SKM-1 treated with dmso at 0.1 percent for 144 hours (cell line): ENCODE measurements at regions not wholly inside any gene's neighbourhood (a gene's known extent, or its start where the extent isn't known, plus 50 kb on each side); places are given as distances from the start of the nearest gene placed in this dataset.

Experiments used
- DNase-seq: peaks from one replicate; lab custom pipeline; 2025; ENCODE audit not compliant: unreplicated experiment; lab: John Stamatoyannopoulos, UW

- no peak for DNase-seq
Observed at GRCh38 chr7:125675169-125675568, 745.5 kb upstream of the POT1 start.

DNA sequence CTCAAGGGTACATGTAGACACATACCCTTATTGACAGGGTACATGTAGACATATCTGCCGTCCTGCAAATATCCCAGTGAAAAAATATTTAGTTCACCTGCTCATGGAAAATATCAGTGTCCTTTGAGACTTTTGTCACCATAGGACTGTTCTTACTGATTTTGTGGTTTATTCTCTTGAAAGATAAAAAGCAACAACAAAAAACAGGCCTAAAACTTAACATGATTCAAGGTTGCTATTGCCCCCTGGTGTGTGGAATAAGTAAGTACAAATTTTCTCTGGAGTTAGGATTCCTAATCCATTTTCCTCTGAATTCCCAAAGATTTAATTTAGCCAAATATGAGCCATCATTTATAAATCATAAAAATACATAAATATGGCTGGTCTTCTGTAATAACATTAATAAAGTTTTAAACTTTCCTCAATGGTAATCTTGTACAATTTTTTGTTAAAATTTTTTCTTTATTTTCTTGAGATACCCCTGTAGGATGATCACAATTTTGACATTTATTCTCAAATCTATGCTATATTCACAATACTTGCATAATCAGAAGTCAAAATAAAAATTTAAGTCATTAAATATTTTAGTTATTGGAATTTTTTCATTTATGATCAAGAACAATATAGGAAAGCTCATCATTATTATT is 741.4 kb upstream of the POT1 start:
- DNase-seq = no peak

GRCh38 chr7:125668321-125668993 is 738.8 kb upstream of the POT1 start:
- no peak for DNase-seq

GRCh38 chr7:125664625-125665024 is 735.0 kb upstream of the POT1 start:
- no peak for DNase-seq

DNA sequence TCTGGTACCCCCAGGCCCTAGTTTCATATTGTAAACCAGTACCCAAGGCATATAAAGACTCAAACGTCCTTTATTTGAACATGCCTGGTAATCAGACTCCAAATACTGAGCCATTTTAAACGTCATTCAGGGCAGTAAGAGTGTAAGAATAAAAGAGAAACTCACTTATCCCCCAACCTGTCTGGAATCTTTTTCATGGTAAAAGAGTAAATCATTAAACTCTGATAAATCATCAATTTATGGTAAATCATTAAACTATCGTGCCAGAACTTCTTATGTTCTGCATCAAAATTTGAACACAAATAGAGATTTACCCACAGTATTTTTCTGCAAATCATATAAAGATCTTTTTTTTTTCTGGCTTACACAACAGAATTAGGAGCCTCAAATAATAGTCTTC is 734.3 kb upstream of the POT1 start:
- DNase-seq = no peak

DNA sequence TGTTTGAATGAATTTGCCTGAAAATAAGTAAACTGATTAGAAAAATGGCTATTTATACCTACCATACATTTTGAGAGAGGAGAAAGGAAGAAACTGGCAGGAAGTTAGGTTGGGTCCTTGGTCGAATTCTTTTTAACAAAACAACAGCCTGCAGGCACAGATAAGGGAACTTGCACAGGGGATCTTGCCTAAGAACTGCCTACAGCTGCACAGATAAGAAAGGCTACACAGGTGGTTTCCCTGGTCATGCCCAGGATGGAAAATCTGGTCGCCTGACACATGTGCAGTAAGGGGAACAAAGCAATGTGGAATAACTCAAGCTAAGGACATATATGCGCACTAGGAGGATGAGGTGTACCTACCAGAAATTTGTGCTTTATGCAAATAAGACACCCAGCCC is 732.1 kb upstream of the POT1 start:
- peak; percentile 63 for DNase-seq

DNA sequence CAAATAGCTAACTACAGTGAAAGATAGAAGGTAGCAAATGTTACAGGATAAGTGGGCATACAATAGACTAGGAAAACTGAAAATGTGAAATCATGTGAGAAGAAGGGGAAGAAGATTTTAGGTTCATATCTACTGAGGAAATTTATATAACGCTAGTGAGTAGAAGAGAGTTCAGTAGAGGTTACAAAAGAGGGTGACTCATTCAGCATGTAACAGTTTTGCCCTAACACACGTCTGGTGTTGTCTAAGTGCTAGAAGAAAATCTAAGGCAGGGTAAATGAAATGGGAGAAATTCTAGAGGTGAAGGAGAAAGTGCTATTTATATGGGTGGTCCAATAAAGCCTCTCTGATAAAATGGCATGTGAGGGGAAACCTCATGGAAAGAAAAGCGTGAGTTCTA is 731.4 kb upstream of the POT1 start:
- peak; percentile 37 for DNase-seq

GRCh38 chr7:125654076-125654475 is 724.5 kb upstream of the POT1 start:
- no peak for DNase-seq

DNA sequence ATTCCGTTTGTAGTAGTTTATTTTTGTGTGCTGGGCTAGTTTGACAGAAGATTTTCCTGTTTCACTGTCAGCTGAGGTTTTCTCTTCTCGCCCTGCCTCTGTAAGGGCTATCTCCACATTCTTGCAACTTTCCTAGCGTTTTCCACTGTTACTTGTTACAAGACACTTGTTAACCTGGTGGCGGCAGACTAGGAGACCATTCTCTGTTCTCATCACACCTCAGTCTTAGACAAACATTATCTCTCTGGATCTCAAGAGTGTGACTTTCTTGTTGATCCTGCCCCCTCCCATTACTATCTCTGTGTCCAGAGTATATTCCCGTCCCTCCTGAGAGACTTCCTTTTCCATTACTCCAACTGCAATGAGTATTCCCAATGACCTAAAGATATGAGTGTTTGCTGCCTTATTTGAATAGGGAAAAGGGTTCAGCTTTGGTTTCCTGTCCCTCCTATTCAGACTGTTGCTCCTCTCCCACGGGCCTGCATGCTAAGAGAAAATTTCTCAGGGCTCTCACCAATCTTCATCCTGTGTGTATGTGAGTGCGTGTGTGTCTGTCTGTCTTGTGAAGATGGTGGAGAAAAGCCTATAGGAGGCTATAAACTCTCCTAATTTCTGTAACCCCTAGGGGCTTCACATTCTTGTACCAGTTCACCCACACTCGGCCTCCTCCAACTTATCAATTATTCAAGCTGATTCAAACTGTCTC is 722.4 kb upstream of the POT1 start:
- DNase-seq = no peak

- DNase-seq = no peak
Observed at GRCh38 chr7:125648543-125648942, 718.9 kb upstream of the POT1 start.

GRCh38 chr7:125645770-125646169 is 716.1 kb upstream of the POT1 start:
- no peak for DNase-seq

- no peak for DNase-seq
Observed at GRCh38 chr7:125644109-125644508, 714.5 kb upstream of the POT1 start.

DNA sequence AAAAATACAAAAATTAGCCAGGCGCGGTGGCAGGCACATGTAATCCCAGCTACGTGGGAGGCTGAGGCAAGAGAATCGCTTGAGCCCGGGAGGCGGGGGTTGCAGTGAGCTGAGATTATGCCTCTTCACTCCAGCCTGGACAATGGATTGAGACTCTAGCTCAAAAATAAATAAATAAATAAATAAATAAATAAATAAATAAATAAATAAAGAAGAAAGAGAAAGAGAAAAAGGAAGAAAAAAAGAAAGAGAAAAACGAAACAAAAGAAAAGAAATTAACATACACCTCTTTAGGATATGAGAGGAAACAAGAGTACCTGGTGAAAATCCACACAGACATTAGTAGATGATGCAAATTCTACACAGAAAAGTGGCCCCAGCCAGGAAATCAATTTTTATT is 713.7 kb upstream of the POT1 start:
- DNase-seq = no peak

- no peak for DNase-seq
Observed at GRCh38 chr7:125641884-125642283, 712.3 kb upstream of the POT1 start.

DNA sequence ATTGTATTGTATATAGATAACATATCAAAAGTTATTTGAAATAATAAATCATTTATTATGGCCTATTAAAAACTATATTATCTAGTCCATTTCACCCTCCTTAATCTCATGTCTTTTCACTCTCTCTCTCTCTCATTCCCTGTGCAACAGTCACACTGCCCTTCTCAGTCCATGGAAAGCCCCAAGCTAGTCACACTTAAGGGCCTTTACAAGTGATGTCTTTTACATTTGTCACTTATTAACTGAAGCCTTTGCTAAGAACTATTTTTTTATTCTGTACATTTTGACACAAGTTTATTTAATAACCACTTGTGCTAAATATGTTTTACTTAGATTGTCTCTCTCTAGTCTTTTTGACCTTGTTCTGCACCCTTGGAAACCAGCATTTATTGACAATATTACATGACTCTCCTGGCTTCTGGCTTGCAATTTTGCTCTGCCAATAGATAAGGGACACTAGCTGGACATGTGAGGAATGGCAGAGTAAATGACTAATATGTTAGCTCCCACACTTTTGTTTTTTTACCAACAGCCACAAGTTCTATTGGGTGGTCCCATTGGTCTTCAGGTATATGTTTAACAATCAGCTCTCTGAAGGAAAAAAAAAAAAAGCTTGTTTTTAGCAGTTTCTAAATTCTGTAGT is 706.8 kb upstream of the POT1 start:
- DNase-seq = no peak

- DNase-seq = no peak
Observed at GRCh38 chr7:125618516-125618915, 688.9 kb upstream of the POT1 start.

GRCh38 chr7:125611582-125611981 is 682.0 kb upstream of the POT1 start:
- DNase-seq = no peak

DNA sequence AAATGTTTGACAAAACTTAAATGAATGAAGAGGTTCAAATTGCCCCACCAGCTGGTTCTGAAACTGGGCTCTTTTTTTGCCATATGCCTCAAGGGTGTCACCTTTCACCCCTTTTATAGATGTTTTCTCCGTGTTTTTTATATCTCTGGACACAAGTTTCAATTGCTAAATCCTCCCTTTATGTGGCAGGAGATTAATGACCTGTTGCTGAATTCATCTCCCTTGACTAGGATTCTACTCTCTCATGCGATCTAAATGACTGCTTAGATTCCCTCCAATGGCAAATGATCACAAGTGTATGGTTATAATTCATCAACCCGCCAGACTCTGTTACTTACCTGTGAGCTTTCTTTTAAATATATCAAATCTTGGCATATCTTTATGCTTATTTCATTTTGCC is 677.0 kb upstream of the POT1 start:
- no peak for DNase-seq

GRCh38 chr7:125605241-125605640 is 675.6 kb upstream of the POT1 start:
- DNase-seq = no peak

DNA sequence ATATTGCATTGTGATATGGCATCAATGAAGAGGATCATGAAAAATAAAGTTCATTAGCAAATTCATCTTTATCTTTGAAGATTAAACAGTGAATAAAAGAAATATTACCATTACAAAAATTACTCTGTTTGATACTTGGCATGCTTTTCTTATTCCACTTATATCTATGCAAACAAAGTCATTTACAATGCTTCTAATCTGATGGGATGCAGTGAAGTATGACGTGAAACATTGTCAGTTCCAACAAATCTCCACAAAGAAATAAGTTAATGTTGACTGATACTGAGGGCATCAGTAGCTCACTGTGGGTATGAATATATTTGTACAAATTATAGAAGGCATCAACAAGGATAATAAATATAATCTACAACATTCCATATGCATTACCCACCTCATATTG is 672.8 kb upstream of the POT1 start:
- no peak for DNase-seq

DNA sequence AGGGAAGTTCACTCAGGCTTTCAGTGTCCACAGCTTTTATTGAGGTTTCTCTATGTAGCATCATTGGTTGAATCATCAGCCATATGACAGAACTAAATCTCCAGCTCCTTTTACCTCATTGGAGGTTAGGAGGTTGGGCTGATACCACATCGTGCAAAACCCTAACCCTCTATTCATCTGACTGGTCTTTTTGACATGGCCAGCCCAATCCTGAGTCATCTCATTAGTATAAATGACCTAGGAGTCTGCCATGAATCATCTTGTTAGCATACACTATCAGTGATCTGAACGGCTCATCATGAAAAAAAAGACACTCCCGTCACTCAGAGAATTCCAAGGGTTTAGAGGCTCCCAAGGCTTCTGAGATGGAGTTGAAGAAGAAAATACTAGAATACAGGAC is 669.8 kb upstream of the POT1 start:
- DNase-seq = no peak

DNA sequence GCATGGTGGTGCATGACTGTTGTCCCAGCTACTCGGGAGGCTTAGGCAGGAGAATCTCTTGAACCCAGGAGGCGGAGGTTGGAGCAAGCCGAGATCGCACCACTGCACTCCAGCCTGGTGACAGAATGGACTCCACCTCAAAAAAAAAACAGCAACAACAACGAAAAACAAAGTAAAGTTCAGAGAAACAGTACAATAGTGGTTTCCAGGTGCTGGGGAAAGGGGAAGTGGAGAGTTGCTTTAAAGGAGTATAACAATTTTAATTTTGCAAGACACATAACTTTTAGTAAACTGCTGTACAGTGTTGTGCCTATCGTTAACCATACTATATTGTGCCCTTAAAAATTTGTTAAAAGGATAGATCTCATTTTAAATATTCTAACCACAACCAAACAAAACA is 662.7 kb upstream of the POT1 start:
- DNase-seq = no peak
